ENCODE measurements at regions not wholly inside any gene's neighbourhood (a gene's known extent, or its start where the extent isn't known, plus 50 kb on each side); places are given as distances from the start of the nearest gene placed in this dataset.

DNA sequence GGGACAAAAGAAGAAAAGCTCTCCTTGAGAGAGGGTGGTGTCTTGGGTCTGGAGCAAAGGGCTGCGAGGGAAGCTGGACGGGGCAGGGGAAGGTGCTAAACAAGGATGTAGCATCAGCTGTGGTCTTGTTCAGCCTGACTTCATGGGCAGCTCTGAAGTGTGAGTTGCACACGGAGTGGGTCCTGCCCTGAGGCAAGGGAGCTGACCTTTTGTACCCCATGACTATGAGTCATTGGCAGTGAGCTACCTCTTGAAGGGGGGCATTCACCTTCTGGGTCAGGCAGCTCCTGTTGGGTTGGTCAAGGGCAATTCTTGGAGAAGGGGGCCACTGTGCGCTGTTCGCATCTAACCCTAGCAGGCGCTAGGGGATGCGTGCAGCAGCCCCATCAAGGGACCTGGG lies 151.8 kb downstream of the SMIM20 start:
- no peak for TF ChIP-seq CTCF (IDR thresholded peaks at IDR 0.05; ENCODE audit: unreplicated experiment)
- H3K27ac Mint-ChIP-seq (ENCODE audit: unreplicated experiment): no peak overlapping the region
- no peaks in the 10 kb centered on the region for H3K36me3 Mint-ChIP-seq (ENCODE audit: low read depth, unreplicated experiment)

DNA sequence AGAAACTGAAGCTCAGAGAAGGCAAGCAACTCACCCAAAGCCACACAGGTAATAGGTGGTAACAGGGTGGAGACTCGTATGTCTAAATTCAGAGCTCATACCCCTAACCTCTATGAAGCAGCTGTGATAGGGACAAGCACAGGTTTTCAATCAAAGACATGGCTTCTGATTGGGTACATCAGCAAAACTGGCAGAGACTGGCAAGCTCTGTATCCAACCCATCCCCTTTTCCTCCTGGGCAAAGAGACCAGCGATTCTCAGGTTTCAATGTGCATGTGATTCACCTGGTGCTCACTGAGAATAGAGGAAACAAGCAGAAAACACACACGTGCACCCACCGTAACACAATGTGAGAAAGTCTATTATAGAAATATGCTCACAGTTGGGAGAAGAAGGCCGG lies 153.0 kb downstream of the SMIM20 start:
- DNase-seq (ENCODE audit: low spot score): no peak
- Mint-ChIP-seq H3K9me3 (ENCODE audit: unreplicated experiment) (no peaks in the 10 kb centered on the region), H3K4me3 (ENCODE audit: unreplicated experiment) (no peak overlapping the region), H3K36me3 (ENCODE audit: low read depth, unreplicated experiment) (no peaks in the 10 kb centered on the region), H3K27me3 (ENCODE audit: unreplicated experiment) (peaks cover 6% of the 10 kb centered on the region), H3K27ac (ENCODE audit: unreplicated experiment) (no peak overlapping the region), H3K4me1 (ENCODE audit: unreplicated experiment) (no peaks in the 10 kb centered on the region)
- no peak for TF ChIP-seq CTCF (IDR thresholded peaks at IDR 0.05; ENCODE audit: unreplicated experiment)

More for the DNA sequence above, 151.8 kb downstream of the SMIM20 start:
- no peaks in the 10 kb centered on the region for H3K4me1 Mint-ChIP-seq (ENCODE audit: unreplicated experiment)
- DNase-seq (ENCODE audit: low spot score): no peak
- no peaks in the 10 kb centered on the region for H3K9me3 Mint-ChIP-seq (ENCODE audit: unreplicated experiment)
- H3K27me3 Mint-ChIP-seq (ENCODE audit: unreplicated experiment): peaks cover 6% of the 10 kb centered on the region
- H3K4me3 Mint-ChIP-seq (ENCODE audit: unreplicated experiment): no peak overlapping the region

DNA sequence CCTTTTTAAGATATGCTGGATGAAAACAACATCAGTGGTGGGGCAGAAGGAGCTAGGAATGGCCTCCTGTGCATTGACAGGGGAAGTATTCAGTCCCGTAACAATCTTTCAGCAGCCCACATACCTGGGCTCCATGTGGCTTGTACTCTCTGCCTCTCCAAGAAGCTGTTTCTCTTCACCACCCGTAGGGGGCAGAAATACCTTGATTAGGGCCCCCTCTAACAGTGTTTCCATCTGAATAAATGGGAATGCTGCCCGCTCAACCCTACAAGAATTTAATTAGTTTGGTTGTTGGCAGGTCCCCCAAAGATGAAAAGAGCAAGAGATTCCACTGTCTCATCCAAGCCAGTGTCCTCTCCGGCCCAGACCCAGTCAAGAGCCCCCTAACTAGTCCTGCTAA lies 155.2 kb downstream of the SMIM20 start:
- Mint-ChIP-seq H3K27ac (ENCODE audit: unreplicated experiment) (no peak overlapping the region), H3K9me3 (ENCODE audit: unreplicated experiment) (no peaks in the 10 kb centered on the region), H3K36me3 (ENCODE audit: low read depth, unreplicated experiment) (no peaks in the 10 kb centered on the region), H3K4me3 (ENCODE audit: unreplicated experiment) (no peak overlapping the region), H3K27me3 (ENCODE audit: unreplicated experiment) (peaks cover 2% of the 10 kb centered on the region), H3K4me1 (ENCODE audit: unreplicated experiment) (no peaks in the 10 kb centered on the region)
- peak; percentile 58 for TF ChIP-seq CTCF (IDR thresholded peaks at IDR 0.05; ENCODE audit: unreplicated experiment)
- peak; percentile 16 for DNase-seq (ENCODE audit: low spot score)

DNA sequence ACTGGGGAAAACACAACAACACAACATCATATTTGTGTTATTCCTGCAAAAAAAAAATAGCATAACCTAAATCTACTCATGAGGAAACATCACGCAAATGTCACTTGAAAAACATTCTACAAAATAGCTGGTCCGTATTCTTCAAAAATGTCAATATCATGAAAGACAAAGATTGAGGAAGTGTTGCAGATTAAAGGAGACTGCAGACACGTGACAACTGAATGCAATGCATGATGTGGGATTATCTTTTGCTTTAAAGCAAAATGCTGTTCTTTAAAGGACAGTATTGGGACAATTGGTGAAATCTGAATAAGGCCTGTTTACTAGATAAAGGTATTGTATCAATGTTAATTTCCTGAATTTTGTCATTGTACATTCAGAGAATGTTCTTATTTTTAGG lies 157.7 kb downstream of the SMIM20 start:
- H3K9me3 Mint-ChIP-seq (ENCODE audit: unreplicated experiment): no peaks in the 10 kb centered on the region
- no peak overlapping the region for H3K27ac Mint-ChIP-seq (ENCODE audit: unreplicated experiment)
- H3K4me1 Mint-ChIP-seq (ENCODE audit: unreplicated experiment): no peaks in the 10 kb centered on the region
- peaks cover 2% of the 10 kb centered on the region for H3K27me3 Mint-ChIP-seq (ENCODE audit: unreplicated experiment)
- H3K4me3 Mint-ChIP-seq (ENCODE audit: unreplicated experiment): no peak overlapping the region
- TF ChIP-seq CTCF (IDR thresholded peaks at IDR 0.05; ENCODE audit: unreplicated experiment): no peak
- no peak for DNase-seq (ENCODE audit: low spot score)
- H3K36me3 Mint-ChIP-seq (ENCODE audit: low read depth, unreplicated experiment): no peaks in the 10 kb centered on the region

GRCh38 chr4:26073886-26074560 lies 160.0 kb downstream of the SMIM20 start:
- no peaks in the 10 kb centered on the region for H3K4me1 Mint-ChIP-seq (ENCODE audit: unreplicated experiment)

More at GRCh38 chr4:26073886-26074560, 160.0 kb downstream of the SMIM20 start:
- Mint-ChIP-seq H3K4me3 (ENCODE audit: unreplicated experiment) (no peak overlapping the region), H3K27ac (ENCODE audit: unreplicated experiment) (no peak overlapping the region), H3K36me3 (ENCODE audit: low read depth, unreplicated experiment) (no peaks in the 10 kb centered on the region), H3K27me3 (ENCODE audit: unreplicated experiment) (peaks cover 2% of the 10 kb centered on the region), H3K9me3 (ENCODE audit: unreplicated experiment) (no peaks in the 10 kb centered on the region)
- no peak for TF ChIP-seq CTCF (IDR thresholded peaks at IDR 0.05; ENCODE audit: unreplicated experiment)
- DNase-seq (ENCODE audit: low spot score): no peak

Measured in endothelial cell (in vitro differentiated cells).